Left lung (tissue), 4 donors: ENCODE measurements at regions not wholly inside any gene's neighbourhood (a gene's known extent, or its start where the extent isn't known, plus 50 kb on each side); places are given as distances from the start of the nearest gene placed in this dataset.

Experiments used
- ATAC-seq: fragments of 200-7000 bp; cut with Tn5 transposase; one replicate; pipeline ENCODE4 v1.9.1; 2020; ENCODE audit warnings: moderate library complexity
- DNase-seq, 4 donors: peaks; one replicate each; pipeline ENCODE4 v3.0.0-alpha.2; 2013 to 2020
- H3K27ac ChIP-seq, 2 donors: fragments of 200-600 bp; sonication (generic) in 1 of 2; one replicate each; pipeline versions ENCODE4 v1.5.0 to v1.8.0; 2020 to 2021
- H3K27me3 ChIP-seq, 2 donors: fragments of 200-600 bp; sonication (generic) in 1 of 2; one replicate each; pipeline versions ENCODE4 v1.5.0 to v1.8.0; 2020 to 2021
- H3K36me3 ChIP-seq, 2 donors: fragments of 200-600 bp; sonication (generic) in 1 of 2; one replicate each; pipeline versions ENCODE4 v1.5.0 to v1.8.0; 2020 to 2021
- H3K4me1 ChIP-seq, 2 donors: fragments of 200-600 bp; one replicate each; pipeline ENCODE4 v1.8.0; 2021
- H3K4me3 ChIP-seq, 2 donors: fragments of 200-600 bp; sonication (generic) in 1 of 2; one replicate each; pipeline versions ENCODE4 v1.5.0 to v1.8.0; 2020 to 2021; ENCODE audit warnings: mild to moderate bottlenecking in 1 of 2
- H3K9me3 ChIP-seq, 2 donors: fragments of 200-600 bp; sonication (generic) in 1 of 2; one replicate each; pipeline versions ENCODE4 v1.5.0 to v1.8.0; 2020 to 2021
- intact Hi-C, 2 donors: fragments of 100-400 bp; cut with DNase I; formaldehyde crosslinking; loops; one replicate each; pipeline versions ENCODE4 v1.11.2 to v1.14.2; 2022
- TF ChIP-seq, protein P1 (sequence below), 2 donors: fragments of 200-600 bp; sonication (generic) in 1 of 2; IDR thresholded peaks; one replicate each; pipeline versions ENCODE4 v1.5.0 to v1.8.0; 2021; ENCODE audit warnings: antibody characterized with exemption in 2 of 2
- donor health status: DM: no; HTN: yes; CAD: no.
- donor health status: DM: no; HTN: no; CAD: no.

- ATAC-seq (no peak), DNase-seq (no peak)
- intact Hi-C loops = no loop called here
- Histone ChIP-seq H3K27ac (no peak overlapping the region), H3K4me3 (no peak overlapping the region), H3K4me1 (no peaks in the 10 kb centered on the region), H3K9me3 (peaks cover 0 to 59% of the 10 kb centered on the region in 2 donors), H3K36me3 (no peaks in the 10 kb centered on the region), H3K27me3 (no peaks in the 10 kb centered on the region)
- TF ChIP-seq, protein P1, sequence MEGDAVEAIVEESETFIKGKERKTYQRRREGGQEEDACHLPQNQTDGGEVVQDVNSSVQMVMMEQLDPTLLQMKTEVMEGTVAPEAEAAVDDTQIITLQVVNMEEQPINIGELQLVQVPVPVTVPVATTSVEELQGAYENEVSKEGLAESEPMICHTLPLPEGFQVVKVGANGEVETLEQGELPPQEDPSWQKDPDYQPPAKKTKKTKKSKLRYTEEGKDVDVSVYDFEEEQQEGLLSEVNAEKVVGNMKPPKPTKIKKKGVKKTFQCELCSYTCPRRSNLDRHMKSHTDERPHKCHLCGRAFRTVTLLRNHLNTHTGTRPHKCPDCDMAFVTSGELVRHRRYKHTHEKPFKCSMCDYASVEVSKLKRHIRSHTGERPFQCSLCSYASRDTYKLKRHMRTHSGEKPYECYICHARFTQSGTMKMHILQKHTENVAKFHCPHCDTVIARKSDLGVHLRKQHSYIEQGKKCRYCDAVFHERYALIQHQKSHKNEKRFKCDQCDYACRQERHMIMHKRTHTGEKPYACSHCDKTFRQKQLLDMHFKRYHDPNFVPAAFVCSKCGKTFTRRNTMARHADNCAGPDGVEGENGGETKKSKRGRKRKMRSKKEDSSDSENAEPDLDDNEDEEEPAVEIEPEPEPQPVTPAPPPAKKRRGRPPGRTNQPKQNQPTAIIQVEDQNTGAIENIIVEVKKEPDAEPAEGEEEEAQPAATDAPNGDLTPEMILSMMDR (IDR thresholded peaks at IDR 0.05) = no peak
These were observed 136.7 kb upstream of the SLITRK6 start for GRCh38 chr13:85935868-85936467.

- TF ChIP-seq, protein P1 (IDR thresholded peaks at IDR 0.05) = no peak
- H3K4me1 ChIP-seq = no peaks in the 10 kb centered on the region
- no peaks in the 10 kb centered on the region for H3K27me3 ChIP-seq
- intact Hi-C loops = no loop called here
- DNase-seq = no peak
- H3K27ac ChIP-seq = no peak overlapping the region
- no peaks in the 10 kb centered on the region for H3K36me3 ChIP-seq
- peaks cover 0 to 22% of the 10 kb centered on the region in 2 donors for H3K9me3 ChIP-seq
- no peak for ATAC-seq
- no peak overlapping the region for H3K4me3 ChIP-seq
These were observed 130.9 kb upstream of the SLITRK6 start for GRCh38 chr13:85930108-85930507.

DNA sequence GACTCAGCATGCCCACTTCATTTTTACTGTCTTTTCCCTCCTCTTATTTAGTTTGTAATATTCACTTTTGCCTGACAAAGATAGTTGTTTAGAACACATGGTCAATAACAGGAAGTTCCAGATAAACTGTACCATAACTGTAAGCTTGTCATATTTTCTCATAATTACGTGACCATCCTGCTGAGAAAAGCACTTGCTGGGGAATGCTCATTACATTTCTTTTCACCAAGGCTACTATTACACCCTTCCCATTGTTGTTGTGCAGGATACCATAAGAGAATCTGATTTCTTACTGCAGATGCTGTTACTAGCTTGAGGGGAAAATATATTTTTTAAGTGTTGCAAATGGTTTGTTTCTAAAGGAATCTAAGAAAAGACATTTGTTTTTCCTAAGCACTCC lies 111.7 kb upstream of the SLITRK6 start:
- TF ChIP-seq, protein P1 (IDR thresholded peaks at IDR 0.05) = no peak
- no peak overlapping the region for H3K4me3 ChIP-seq
- no peak for DNase-seq
- H3K36me3 ChIP-seq = no peaks in the 10 kb centered on the region
- no peak for ATAC-seq
- H3K9me3 ChIP-seq = peaks cover 0 to 20% of the 10 kb centered on the region in 2 donors
- H3K4me1 ChIP-seq = no peaks in the 10 kb centered on the region
- H3K27me3 ChIP-seq = no peaks in the 10 kb centered on the region
- H3K27ac ChIP-seq = no peak overlapping the region
- intact Hi-C loops = no loop called here

DNA sequence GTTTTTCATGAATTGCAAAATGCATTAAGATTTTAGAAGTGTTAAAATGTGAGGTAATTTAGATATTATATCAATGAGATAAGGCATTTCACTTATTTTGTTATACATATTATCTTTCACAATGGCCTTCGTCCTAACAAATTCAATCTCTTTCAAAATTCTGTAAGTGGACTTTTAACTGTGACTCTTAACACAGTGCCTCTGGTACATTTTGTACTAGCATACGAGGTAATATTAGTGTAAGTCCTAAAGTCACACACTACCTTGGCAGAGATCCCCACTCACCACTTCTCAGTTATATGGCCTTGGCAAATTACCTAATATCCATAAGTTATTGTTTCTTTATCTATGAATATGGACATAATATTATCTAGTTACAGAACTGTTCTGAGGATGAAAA lies 101.3 kb upstream of the SLITRK6 start:
- no peak overlapping the region for H3K4me3 ChIP-seq
- TF ChIP-seq, protein P1 (IDR thresholded peaks at IDR 0.05) = no peak
- intact Hi-C loops = no loop called here
- no peak for DNase-seq
- H3K36me3 ChIP-seq = no peaks in the 10 kb centered on the region
- H3K9me3 ChIP-seq = peaks cover 0 to 10% of the 10 kb centered on the region in 2 donors
- H3K27ac ChIP-seq = no peak overlapping the region
- ATAC-seq = no peak
- no peaks in the 10 kb centered on the region for H3K4me1 ChIP-seq
- no peaks in the 10 kb centered on the region for H3K27me3 ChIP-seq

DNA sequence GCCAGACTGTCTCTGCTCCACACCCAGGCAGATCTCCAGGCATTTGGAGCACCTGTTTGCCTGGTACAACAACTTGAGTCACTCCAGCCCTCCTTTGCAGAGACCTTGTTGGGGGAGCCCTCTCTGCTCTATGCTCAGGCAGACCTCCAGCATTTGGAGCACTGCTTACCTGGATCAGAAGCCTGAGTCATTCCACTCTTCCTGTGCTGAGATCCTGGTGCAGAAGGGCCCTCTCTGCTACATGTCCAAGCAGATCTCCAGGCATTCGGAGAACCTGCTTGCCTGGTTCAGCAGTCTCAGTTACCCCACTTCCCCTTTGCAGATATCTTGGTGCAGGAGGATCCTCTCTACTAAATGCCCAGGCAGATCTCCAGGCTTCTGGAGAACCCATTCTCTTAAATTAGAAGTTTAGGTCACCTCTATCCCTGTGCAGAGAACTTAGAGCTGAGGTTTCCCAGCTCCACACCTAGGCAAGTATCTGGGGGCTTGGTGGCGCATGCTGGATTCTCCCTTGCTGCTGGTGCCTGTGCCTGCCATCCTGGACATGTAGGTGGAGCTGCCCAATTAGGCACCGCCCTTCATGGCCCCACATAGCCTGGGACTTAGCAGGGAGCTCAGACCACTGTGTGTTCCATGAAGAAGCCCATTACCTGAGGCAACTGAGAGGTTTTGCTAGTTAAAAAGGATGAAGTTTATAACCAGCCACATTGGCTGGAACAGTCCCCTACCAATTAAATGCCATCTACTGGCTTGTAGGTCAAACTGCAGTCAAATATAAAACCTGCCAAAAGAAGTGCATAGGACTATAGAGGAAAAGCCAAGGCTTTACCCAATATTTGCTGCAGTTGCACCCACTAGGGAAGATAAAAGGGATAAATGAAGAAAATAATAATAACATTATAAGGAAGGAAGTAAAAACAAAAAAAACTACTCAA lies 97.6 kb upstream of the SLITRK6 start:
- H3K27ac ChIP-seq = no peak overlapping the region
- no peaks in the 10 kb centered on the region for H3K4me1 ChIP-seq
- DNase-seq = no peak
- no peaks in the 10 kb centered on the region for H3K9me3 ChIP-seq
- no peaks in the 10 kb centered on the region for H3K36me3 ChIP-seq
- H3K4me3 ChIP-seq = no peak overlapping the region
- TF ChIP-seq, protein P1 (IDR thresholded peaks at IDR 0.05) = no peak
- H3K27me3 ChIP-seq = no peaks in the 10 kb centered on the region
- intact Hi-C loops = no loop called here
- ATAC-seq = no peak
